CD4-positive, alpha-beta T cell treated with Interleukin-17A for 1 hour (primary cell): ENCODE measurements at regions not wholly inside any gene's neighbourhood (a gene's known extent, or its start where the extent isn't known, plus 50 kb on each side); places are given as distances from the start of the nearest gene placed in this dataset.

Experiments used
- DNase-seq: peaks from one replicate; pipeline ENCODE4 v3.0.0-alpha.2; 2020

GRCh38 chr12:132406493-132407450 lies 77.4 kb upstream of the GALNT9 start:
- DNase-seq: no peak

GRCh38 chr12:132405742-132406251 lies 76.4 kb upstream of the GALNT9 start:
- no peak for DNase-seq

- no peak for DNase-seq
Observed at GRCh38 chr12:132404951-132405741, 75.8 kb upstream of the GALNT9 start.

- no peak for DNase-seq
Observed at GRCh38 chr12:132404435-132404855, 75.1 kb upstream of the GALNT9 start.

GRCh38 chr12:132403636-132404434 lies 74.4 kb upstream of the GALNT9 start:
- no peak for DNase-seq

- DNase-seq: no peak
Observed at GRCh38 chr12:132402831-132403416, 73.5 kb upstream of the GALNT9 start.

- no peak for DNase-seq
Observed at GRCh38 chr12:132401982-132402381, 72.6 kb upstream of the GALNT9 start.

GRCh38 chr12:132400011-132400641 lies 70.7 kb upstream of the GALNT9 start:
- no peak for DNase-seq

- no peak for DNase-seq
Observed at GRCh38 chr12:132399092-132400010, 70.0 kb upstream of the GALNT9 start.

GRCh38 chr12:132398386-132398991 lies 69.1 kb upstream of the GALNT9 start:
- DNase-seq: no peak

GRCh38 chr12:132397934-132398385 lies 68.6 kb upstream of the GALNT9 start:
- DNase-seq: no peak

GRCh38 chr12:132397152-132397933 lies 68.0 kb upstream of the GALNT9 start:
- no peak for DNase-seq

GRCh38 chr12:132396657-132397056 lies 67.3 kb upstream of the GALNT9 start:
- DNase-seq: no peak

- no peak for DNase-seq
Observed at GRCh38 chr12:132395908-132396305, 66.5 kb upstream of the GALNT9 start.

- no peak for DNase-seq
Observed at GRCh38 chr12:132395192-132395907, 66.0 kb upstream of the GALNT9 start.

GRCh38 chr12:132393991-132394949 lies 64.9 kb upstream of the GALNT9 start:
- no peak for DNase-seq

GRCh38 chr12:132393245-132393795 lies 63.9 kb upstream of the GALNT9 start:
- no peak for DNase-seq
